ENCODE measurements at regions not wholly inside any gene's neighbourhood (a gene's known extent, or its start where the extent isn't known, plus 50 kb on each side); places are given as distances from the start of the nearest gene placed in this dataset.

DNA sequence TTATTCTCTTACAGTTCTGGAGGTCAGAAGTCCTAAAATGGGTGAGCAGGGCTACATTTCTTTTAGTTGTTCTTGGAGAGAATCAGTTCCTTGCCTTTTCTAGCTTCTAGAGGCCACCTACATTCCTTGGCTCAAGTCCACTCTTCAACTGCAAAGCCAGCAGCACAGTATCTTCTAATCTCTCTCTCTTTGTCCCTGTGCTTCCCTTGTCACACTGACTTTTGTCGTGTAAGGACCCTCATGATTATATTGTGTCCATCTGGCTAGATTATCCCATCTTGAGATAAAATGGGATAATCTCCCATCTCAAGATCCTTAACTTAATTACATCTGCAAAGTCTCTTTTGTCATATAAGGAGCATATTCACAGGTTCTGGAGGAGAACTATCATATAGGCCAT, 359.0 kb downstream of the ADRA2A start:
- no peak overlapping the region for H3K27ac ChIP-seq (ENCODE audit: low read depth, low read length)
- no peak overlapping the region for H4K5ac ChIP-seq (ENCODE audit: insufficient read length, low read depth, low read length)
- H2BK12ac ChIP-seq (ENCODE audit: low read depth, low read length): no peak overlapping the region
- H3K4me1 ChIP-seq (replicated peaks in 1 of 4; ENCODE audit: control insufficient read depth in 3 of 4, insufficient read depth in 4 of 4, low read length in 3 of 4): no peaks in the 10 kb centered on the region
- no peak overlapping the region for H2BK5ac ChIP-seq (ENCODE audit: low read depth, low read length)
- WGBS, 2 experiments (ENCODE audit: extremely low coverage in 1 of 2, insufficient coverage in 1 of 2, insufficient read length in 1 of 2, insufficient replicate concordance in 2 of 2, low coverage in 1 of 2, low lambda C conversion rate in 2 of 2, missing lambda C conversion rate in 1 of 2): 100% methylated on average over 1 of the region's 1 CpG; no CpG with 5 or more reads in 1 of the 2 experiments
- no peak overlapping the region for H2BK15ac ChIP-seq (ENCODE audit: low read length)
- no peaks in the 10 kb centered on the region for H3K9me3 ChIP-seq (ENCODE audit: insufficient read depth in 2 of 2, low read depth in 1 of 2, low read length in 1 of 2)
- DNase-seq (ENCODE audit: low read depth in 1 of 2, low spot score in 2 of 2) (no peak), FAIRE-seq (no peak)
- H3K27me3 ChIP-seq (replicated peaks in 1 of 4; ENCODE audit: control insufficient read depth in 3 of 4, extremely low read depth in 1 of 4, insufficient read depth in 3 of 4, low read length in 3 of 4): no peaks in the 10 kb centered on the region
- no peak overlapping the region for H2AFZ ChIP-seq (ENCODE audit: low read length)
- TF ChIP-seq HDAC6 (IDR thresholded peaks at IDR 0.05; ENCODE audit: low read depth, low read length) (no peak), FOSL1 (IDR thresholded peaks at IDR 0.05; ENCODE audit: insufficient read depth, low read depth, low read length) (no peak), NRF1 (IDR thresholded peaks at IDR 0.05; ENCODE audit: low read depth, low read length) (no peak), RFX5 (IDR thresholded peaks at IDR 0.05; ENCODE audit: borderline replicate concordance, low read depth, low read length) (no peak), SIN3A (conservative IDR thresholded peaks at IDR 0.05 in 1 of 2, IDR thresholded peaks at IDR 0.05 in 1 of 2; ENCODE audit: low read depth in 1 of 2, low read length in 2 of 2) (no peak), CREB1 (IDR thresholded peaks at IDR 0.05) (no peak), SP4 (IDR thresholded peaks at IDR 0.05; ENCODE audit: low read length) (no peak), JUND (IDR thresholded peaks at IDR 0.05; ENCODE audit: low read length) (no peak), BRCA1 (IDR thresholded peaks at IDR 0.05; ENCODE audit: low read depth, low read length) (no peak)
- H3K23me2 ChIP-seq (ENCODE audit: low read depth, low read length): no peaks in the 10 kb centered on the region
- H3K9ac ChIP-seq (replicated peaks in 1 of 4; ENCODE audit: extremely low read depth in 1 of 4, low read depth in 3 of 4, low read length in 3 of 4): no peak overlapping the region
- no peak overlapping the region for H2BK120ac ChIP-seq (replicated peaks; ENCODE audit: low read depth, low read length)
- H2AK5ac ChIP-seq (ENCODE audit: low read depth, low read length): no peak overlapping the region
- H4K20me1 ChIP-seq (replicated peaks in 1 of 2; ENCODE audit: control insufficient read depth in 1 of 2, insufficient read depth in 2 of 2, low read length in 2 of 2): no peaks in the 10 kb centered on the region
- no peak overlapping the region for H3K14ac ChIP-seq (ENCODE audit: insufficient read length)
- ChIA-PET POLR2A (ENCODE audit: partially characterized antibody) (no interaction called here), CTCF (ENCODE audit: partially characterized antibody) (no interaction called here)
- no peak overlapping the region for H3K4me3 ChIP-seq (ENCODE audit: extremely low read depth in 1 of 4, insufficient read depth in 2 of 4, low read depth in 3 of 4, low read length in 4 of 4)
- H2BK20ac ChIP-seq (ENCODE audit: low read length): no peak overlapping the region
- no peak overlapping the region for H3K23ac ChIP-seq (ENCODE audit: insufficient read length)
- H3K36me3 ChIP-seq (ENCODE audit: control insufficient read depth in 2 of 4, insufficient read depth in 4 of 4, low read length in 3 of 4): no peaks in the 10 kb centered on the region
- no peaks in the 10 kb centered on the region for H3K79me1 ChIP-seq (ENCODE audit: low read depth, low read length)
- H3K56ac ChIP-seq (replicated peaks; ENCODE audit: insufficient read length, low read depth, low read length): no peak overlapping the region
- no peak overlapping the region for H4K91ac ChIP-seq (replicated peaks; ENCODE audit: insufficient read length, low read length)
- H3K4ac ChIP-seq (replicated peaks; ENCODE audit: insufficient read length, low read depth, low read length): no peak overlapping the region
- no peak overlapping the region for H3K18ac ChIP-seq (ENCODE audit: extremely low read depth, low read length)
- no peak overlapping the region for H3K4me2 ChIP-seq (ENCODE audit: insufficient read depth in 1 of 2, low read depth in 2 of 2, low read length in 2 of 2)
- no peak overlapping the region for H4K8ac ChIP-seq (ENCODE audit: extremely low read depth, insufficient read depth, low read length)
- no peaks in the 10 kb centered on the region for H3K79me2 ChIP-seq (ENCODE audit: control insufficient read depth in 1 of 2, insufficient read depth in 2 of 2, low read length in 2 of 2)

All from H1 (cell line).